HG03571 (cell line): ENCODE measurements at regions not wholly inside any gene's neighbourhood (a gene's known extent, or its start where the extent isn't known, plus 50 kb on each side); places are given as distances from the start of the nearest gene placed in this dataset.

Experiments used
- ATAC-seq: cut with Tn5 transposase; IDR thresholded peaks from one replicate; pipeline ENCODE4 v1.9.1; 2021; ENCODE audit not compliant: unreplicated experiment

- no peak for ATAC-seq
Measured at GRCh38 chr11:31959716-31960115, 131.2 kb upstream of the RCN1 start.

GRCh38 chr11:31958076-31958735, 132.7 kb upstream of the RCN1 start:
- ATAC-seq, result peak; percentile 65

GRCh38 chr11:31957674-31958073, 133.2 kb upstream of the RCN1 start:
- no peak for ATAC-seq

- ATAC-seq, result no peak
Measured at GRCh38 chr11:31956310-31956709, 134.6 kb upstream of the RCN1 start.

GRCh38 chr11:31955838-31956237, 135.0 kb upstream of the RCN1 start:
- no peak for ATAC-seq

- no peak for ATAC-seq
Measured at GRCh38 chr11:31953803-31954327, 137.0 kb upstream of the RCN1 start.

- ATAC-seq, result peak; percentile 84
Measured at GRCh38 chr11:31949733-31950200, 138.6 kb upstream of the PAX6 start.

GRCh38 chr11:31947051-31947450, 135.9 kb upstream of the PAX6 start:
- ATAC-seq, result no peak

- peak; percentile 95 for ATAC-seq
Measured at GRCh38 chr11:31943056-31943780, 132.1 kb upstream of the PAX6 start.

- ATAC-seq, result no peak
Measured at GRCh38 chr11:31940371-31941037, 129.4 kb upstream of the PAX6 start.

GRCh38 chr11:31939004-31939403, 127.9 kb upstream of the PAX6 start:
- ATAC-seq, result no peak

GRCh38 chr11:31936312-31936711, 125.2 kb upstream of the PAX6 start:
- no peak for ATAC-seq

GRCh38 chr11:31932879-31933278, 121.8 kb upstream of the PAX6 start:
- no peak for ATAC-seq

GRCh38 chr11:31927982-31928381, 116.9 kb upstream of the PAX6 start:
- no peak for ATAC-seq

- ATAC-seq, result no peak
Measured at GRCh38 chr11:31926816-31927528, 115.8 kb upstream of the PAX6 start.

GRCh38 chr11:31926106-31926505, 115.0 kb upstream of the PAX6 start:
- no peak for ATAC-seq

GRCh38 chr11:31922450-31922849, 111.3 kb upstream of the PAX6 start:
- peak; percentile 82 for ATAC-seq

GRCh38 chr11:31921081-31921480, 110.0 kb upstream of the PAX6 start:
- no peak for ATAC-seq

GRCh38 chr11:31919175-31919574, 108.1 kb upstream of the PAX6 start:
- no peak for ATAC-seq

GRCh38 chr11:31915867-31916266, 104.7 kb upstream of the PAX6 start:
- ATAC-seq, result no peak

- peak; percentile 79 for ATAC-seq
Measured at GRCh38 chr11:31913985-31914384, 102.9 kb upstream of the PAX6 start.
